SH-SY5Y (cell line): ENCODE measurements at regions not wholly inside any gene's neighbourhood (a gene's known extent, or its start where the extent isn't known, plus 50 kb on each side); places are given as distances from the start of the nearest gene placed in this dataset.

ENCODE experiments used
- GATA2 ChIP-seq: IDR thresholded peaks from 2 replicates; pipeline ENCODE4 v1.6.1; 2011; ENCODE audit warnings: mild to moderate bottlenecking, low read depth, low read length
- GATA3 ChIP-seq: IDR thresholded peaks from 2 replicates; pipeline ENCODE4 v1.6.1; 2011; ENCODE audit warnings: low read depth, mild to moderate bottlenecking, low read length, moderate library complexity

GRCh38 chr13:23992781-23993679 lies 95.7 kb upstream of the C1QTNF9B start:
- TF ChIP-seq GATA2 (no peak), GATA3 (no peak)

- TF ChIP-seq GATA2, result no peak
- no peak for TF ChIP-seq GATA3
These were observed 96.3 kb upstream of the C1QTNF9B start for GRCh38 chr13:23993680-23993985.

- TF ChIP-seq GATA3, result peak; percentile 29; the same call in 1 of the 2 replicates
- TF ChIP-seq GATA2, result no peak
These were observed 98.2 kb upstream of the C1QTNF9B start for GRCh38 chr13:23995283-23996073.

GRCh38 chr13:23996456-23996855 lies 99.2 kb upstream of the C1QTNF9B start:
- TF ChIP-seq GATA3, result no peak
- TF ChIP-seq GATA2, result no peak

- TF ChIP-seq GATA2 (no peak), GATA3 (no peak)
These were observed 102.1 kb upstream of the C1QTNF9B start for GRCh38 chr13:23999424-23999823.

GRCh38 chr13:24002206-24002815 lies 105.0 kb upstream of the C1QTNF9B start:
- TF ChIP-seq GATA3, result no peak
- TF ChIP-seq GATA2, result no peak

- TF ChIP-seq GATA2 (no peak), GATA3 (no peak)
These were observed 107.0 kb upstream of the C1QTNF9B start for GRCh38 chr13:24004142-24004899.

- TF ChIP-seq GATA3 (no peak), GATA2 (no peak)
These were observed 107.7 kb upstream of the C1QTNF9B start for GRCh38 chr13:24004971-24005370.

- TF ChIP-seq GATA2 (no peak), GATA3 (no peak)
These were observed 108.5 kb upstream of the C1QTNF9B start for GRCh38 chr13:24005755-24006281.

- TF ChIP-seq GATA2 (no peak), GATA3 (no peak)
These were observed 109.4 kb upstream of the C1QTNF9B start for GRCh38 chr13:24006520-24007248.

- no peak for TF ChIP-seq GATA3
- no peak for TF ChIP-seq GATA2
These were observed 110.8 kb upstream of the C1QTNF9B start for GRCh38 chr13:24007979-24008620.

GRCh38 chr13:24008679-24009078 lies 111.4 kb upstream of the C1QTNF9B start:
- TF ChIP-seq GATA2, result no peak
- TF ChIP-seq GATA3, result no peak

GRCh38 chr13:24011266-24011665 lies 114.0 kb upstream of the C1QTNF9B start:
- TF ChIP-seq GATA3, result no peak
- TF ChIP-seq GATA2, result no peak
